HepG2 (cell line): ENCODE measurements at regions not wholly inside any gene's neighbourhood (a gene's known extent, or its start where the extent isn't known, plus 50 kb on each side); places are given as distances from the start of the nearest gene placed in this dataset.

Source experiments
- ARNTL ChIP-seq: sonication (generic); formaldehyde crosslinking; IDR thresholded peaks from 2 replicates; pipeline ENCODE4 v1.4.0; 2020; ENCODE audit warnings: mild to moderate bottlenecking, missing genetic modification reagents
- DMTF1 ChIP-seq: sonication (generic); formaldehyde crosslinking; IDR thresholded peaks from 2 replicates; pipeline ENCODE4 v1.4.0; 2020; ENCODE audit warnings: mild to moderate bottlenecking, missing genetic modification reagents
- GATAD1 ChIP-seq: IDR thresholded peaks from 2 replicates; pipeline ENCODE4 v1.6.1; 2016; ENCODE audit warnings: missing genetic modification reagents, missing compliant biosample characterization
- KAT8 ChIP-seq: IDR thresholded peaks from 2 replicates; pipeline ENCODE4 v1.6.1; 2016; ENCODE audit warnings: missing genetic modification reagents, missing compliant biosample characterization
- MED8 ChIP-seq: sonication (generic); formaldehyde crosslinking; IDR thresholded peaks from 2 replicates; pipeline ENCODE4 v1.8.1; 2023; ENCODE audit warnings: mild to moderate bottlenecking, missing genetic modification reagents; ENCODE audit not compliant: insufficient replicate concordance
- MIER3 ChIP-seq: IDR thresholded peaks from 2 replicates; pipeline ENCODE4 v1.6.1; 2016; ENCODE audit warnings: missing compliant biosample characterization, borderline replicate concordance
- NAIF1 ChIP-seq: sonication (generic); formaldehyde crosslinking; IDR thresholded peaks from 2 replicates; pipeline ENCODE4 v1.5.0; 2020; ENCODE audit warnings: mild to moderate bottlenecking, missing genetic modification reagents, borderline replicate concordance
- NR2F2 ChIP-seq: IDR thresholded peaks from 2 replicates; pipeline ENCODE4 v1.6.1; 2012; ENCODE audit warnings: low read depth, inconsistent platforms, borderline replicate concordance
- PHF21A ChIP-seq: sonication (generic); formaldehyde crosslinking; IDR thresholded peaks from 2 replicates; pipeline ENCODE4 v1.5.0; 2020; ENCODE audit warnings: mild to moderate bottlenecking, missing genetic modification reagents
- PRMT3 ChIP-seq: sonication (generic); formaldehyde crosslinking; IDR thresholded peaks from 2 replicates; pipeline ENCODE4 v1.8.1; 2022; ENCODE audit warnings: low read depth, mild to moderate bottlenecking, moderate library complexity, missing genetic modification reagents, borderline replicate concordance
- SRSF4 ChIP-seq: fragments of 200-400 bp; formaldehyde crosslinking; IDR thresholded peaks from one replicate; pipeline ENCODE4 v1.6.1; 2018; ENCODE audit warnings: mild to moderate bottlenecking, low read depth, low read length, moderate library complexity; ENCODE audit not compliant: poor library complexity, severe bottlenecking
- SUZ12 ChIP-seq: fragments of 150-350 bp; IDR thresholded peaks from 2 replicates; pipeline ENCODE4 v1.6.1; 2014; ENCODE audit warnings: low read depth, low read length
- ZBTB43 ChIP-seq: sonication (generic); formaldehyde crosslinking; conservative IDR thresholded peaks from 2 replicates; pipeline ENCODE4 v1.4.0; 2020; ENCODE audit warnings: missing genetic modification reagents
- ZC3H4 ChIP-seq: sonication (generic); formaldehyde crosslinking; IDR thresholded peaks from 2 replicates; pipeline ENCODE4 v1.4.0; 2020; ENCODE audit warnings: missing genetic modification reagents, borderline replicate concordance
- ZGPAT ChIP-seq: IDR thresholded peaks from 2 replicates; pipeline ENCODE4 v1.6.1; 2016; ENCODE audit warnings: mild to moderate bottlenecking
- ZNF138 ChIP-seq: sonication (generic); formaldehyde crosslinking; IDR thresholded peaks from 2 replicates; pipeline ENCODE4 v1.5.0; 2020; ENCODE audit warnings: mild to moderate bottlenecking, low read depth, missing genetic modification reagents
- ZNF558 ChIP-seq: sonication (generic); formaldehyde crosslinking; IDR thresholded peaks from 2 replicates; pipeline ENCODE4 v1.9.0; 2022; ENCODE audit warnings: mild to moderate bottlenecking, missing genetic modification reagents, borderline replicate concordance
- ZNF562 ChIP-seq: sonication (generic); formaldehyde crosslinking; IDR thresholded peaks from 2 replicates; pipeline ENCODE4 v1.8.0; 2022; ENCODE audit warnings: missing genetic modification reagents, borderline replicate concordance
- ZNF720 ChIP-seq: sonication (generic); formaldehyde crosslinking; IDR thresholded peaks from 2 replicates; pipeline ENCODE4 v1.4.0; 2020; ENCODE audit warnings: missing genetic modification reagents
- ZNF792 ChIP-seq: IDR thresholded peaks from 2 replicates; pipeline ENCODE4 v1.6.1; 2016
- TF ChIP-seq, protein P1 (sequence below): sonication (generic); formaldehyde crosslinking; IDR thresholded peaks from 2 replicates; pipeline ENCODE4 v1.5.1; 2020; ENCODE audit warnings: missing genetic modification reagents, mild to moderate bottlenecking, borderline replicate concordance
- TF ChIP-seq, protein P2 (sequence below): sonication (generic); formaldehyde crosslinking; IDR thresholded peaks from 2 replicates; pipeline ENCODE4 v1.4.0; 2020; ENCODE audit warnings: mild to moderate bottlenecking, missing genetic modification reagents

DNA sequence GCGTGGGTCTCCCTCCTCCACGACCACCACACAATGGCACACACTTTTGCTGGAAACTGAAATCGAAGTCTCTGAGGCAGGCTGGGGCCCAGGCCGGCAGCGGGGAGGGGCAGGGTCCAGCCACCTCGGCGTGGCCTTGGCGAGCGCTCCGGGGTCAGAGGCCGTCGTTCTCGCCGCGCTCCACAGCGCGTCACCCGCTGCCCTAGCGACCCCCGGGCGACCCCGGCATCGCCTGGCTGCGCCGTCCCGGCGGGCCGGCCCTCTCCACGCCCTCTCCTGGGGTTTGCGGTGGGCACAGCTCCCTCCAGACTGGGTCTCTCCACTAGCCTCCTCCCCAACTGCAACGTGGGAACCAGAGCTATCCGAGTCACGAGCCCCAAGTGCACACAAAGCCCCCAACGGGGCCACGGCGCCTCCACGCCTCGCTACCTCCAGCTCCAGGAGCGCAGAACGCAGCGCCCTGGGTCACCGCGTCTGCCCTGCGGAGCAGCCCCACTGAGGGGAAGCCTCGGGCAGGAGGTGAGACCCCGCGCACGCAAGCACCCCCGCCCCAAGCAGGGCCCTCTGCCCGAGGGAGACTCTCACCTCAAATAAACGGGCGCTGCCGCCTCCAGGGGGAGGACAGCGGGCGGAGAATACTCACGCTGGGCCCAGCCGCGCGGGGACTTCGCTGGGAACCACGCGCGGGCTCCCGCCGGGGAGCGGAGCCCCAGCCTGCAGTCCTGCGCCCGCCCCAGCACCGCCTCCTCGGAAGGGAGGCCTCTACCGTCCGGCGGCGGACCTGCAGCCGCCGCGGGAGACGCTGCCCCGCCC, 134.0 kb upstream of the BARHL2 start (continued):
- TF ChIP-seq DMTF1 (CRISPR knock-in tag) (no peak), ZNF138 (0 out of 2 replicates have a peak, but pooled peaks have one; percentile 23), ZNF792 (CRISPR knock-in tag) (0 out of 2 replicates have a peak, but pooled peaks have one; percentile 8), NAIF1 (CRISPR knock-in tag) (no peak), NR2F2 (no peak; the same call in 1 of the 2 replicates), GATAD1 (no peak), ZNF558 (CRISPR knock-in tag) (no peak), PRMT3 (CRISPR knock-in tag) (no peak), SRSF4 (no peak), PHF21A (CRISPR knock-in tag) (peak; percentile 25; the same call in 1 of the 2 replicates), ZBTB43 (CRISPR knock-in tag) (no peak; the same call in 1 of the 2 replicates), MED8 (no peak), ARNTL (CRISPR knock-in tag) (no peak), SUZ12 (no peak), KAT8 (CRISPR knock-in tag) (no peak; the same call in 1 of the 2 replicates), ZC3H4 (CRISPR knock-in tag) (no peak), ZNF562 (no peak), ZGPAT (peak; percentile 61; the same call in 1 of the 2 replicates), MIER3 (CRISPR knock-in tag) (no peak), ZNF720 (no peak)
- TF ChIP-seq, protein P1, sequence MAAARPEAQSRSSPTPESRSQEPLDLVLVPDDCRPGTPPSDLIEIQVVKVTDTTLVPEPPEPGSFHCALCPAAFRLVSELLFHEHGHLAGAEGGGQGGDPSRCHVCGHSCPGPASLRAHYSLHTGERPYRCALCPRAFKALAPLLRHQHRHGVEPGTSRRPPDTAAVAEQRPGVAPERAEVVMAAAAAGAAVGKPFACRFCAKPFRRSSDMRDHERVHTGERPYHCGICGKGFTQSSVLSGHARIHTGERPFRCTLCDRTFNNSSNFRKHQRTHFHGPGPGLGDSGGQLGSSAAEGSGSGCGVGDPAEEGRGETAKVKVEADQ (CRISPR knock-in tag): peak; percentile 45; the same call in 1 of the 2 replicates
- TF ChIP-seq, protein P2, sequence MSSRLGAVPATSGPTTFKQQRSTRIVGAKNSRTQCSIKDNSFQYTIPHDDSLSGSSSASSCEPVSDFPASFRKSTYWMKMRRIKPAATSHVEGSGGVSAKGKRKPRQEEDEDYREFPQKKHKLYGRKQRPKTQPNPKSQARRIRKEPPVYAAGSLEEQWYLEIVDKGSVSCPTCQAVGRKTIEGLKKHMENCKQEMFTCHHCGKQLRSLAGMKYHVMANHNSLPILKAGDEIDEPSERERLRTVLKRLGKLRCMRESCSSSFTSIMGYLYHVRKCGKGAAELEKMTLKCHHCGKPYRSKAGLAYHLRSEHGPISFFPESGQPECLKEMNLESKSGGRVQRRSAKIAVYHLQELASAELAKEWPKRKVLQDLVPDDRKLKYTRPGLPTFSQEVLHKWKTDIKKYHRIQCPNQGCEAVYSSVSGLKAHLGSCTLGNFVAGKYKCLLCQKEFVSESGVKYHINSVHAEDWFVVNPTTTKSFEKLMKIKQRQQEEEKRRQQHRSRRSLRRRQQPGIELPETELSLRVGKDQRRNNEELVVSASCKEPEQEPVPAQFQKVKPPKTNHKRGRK (CRISPR knock-in tag): no peak
